ENCODE measurements at regions not wholly inside any gene's neighbourhood (a gene's known extent, or its start where the extent isn't known, plus 50 kb on each side); places are given as distances from the start of the nearest gene placed in this dataset.

DNA sequence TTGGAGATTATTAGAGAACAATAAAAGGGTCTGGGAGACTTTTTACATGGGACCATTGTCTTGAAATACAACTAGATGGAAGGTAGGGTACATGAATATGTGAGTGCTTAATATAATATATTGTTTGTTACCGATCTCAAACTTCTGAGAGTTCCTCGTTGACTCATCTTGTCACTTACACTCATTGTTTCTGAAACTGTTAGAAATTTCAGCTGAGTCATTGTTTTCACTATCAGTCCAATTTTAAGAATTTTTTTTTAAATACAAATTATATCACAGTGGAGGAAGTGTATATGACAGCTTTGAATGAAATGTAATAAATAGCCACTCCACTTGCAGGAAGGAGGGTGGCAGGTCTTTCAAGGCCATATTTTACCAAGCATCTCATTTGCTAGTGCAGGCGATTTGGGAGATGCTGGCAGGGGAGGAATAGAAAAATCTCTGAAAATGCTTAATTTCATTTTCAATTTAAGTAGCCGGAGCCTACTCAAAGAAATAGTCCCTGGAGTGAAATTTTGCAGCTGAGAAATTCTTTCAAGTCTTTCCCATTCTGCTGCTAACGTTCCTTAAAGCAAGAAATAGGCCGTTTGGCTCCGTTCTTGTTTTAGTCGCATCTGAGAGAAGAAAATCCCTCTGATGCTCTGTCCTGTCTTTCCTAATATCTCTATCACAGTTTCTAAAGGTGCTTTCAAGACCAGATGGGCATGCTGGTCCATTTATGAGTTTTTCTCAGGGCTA, 1404.2 kb upstream of the CELF2 start:
- TF ChIP-seq YY1 (IDR thresholded peaks at IDR 0.05; ENCODE audit: extremely low read depth, insufficient replicate concordance, low read depth, low read length): no peak
- no peak for TF ChIP-seq POLR2AphosphoS5 (IDR thresholded peaks at IDR 0.05; ENCODE audit: low read depth, low read length)
- no peak for TF ChIP-seq EZH2 (IDR thresholded peaks at IDR 0.05)
- TF ChIP-seq ATF3 (IDR thresholded peaks at IDR 0.05): no peak
- no peak for TF ChIP-seq CTCF (IDR thresholded peaks at IDR 0.05 in 2 of 3, conservative IDR thresholded peaks at IDR 0.05 in 1 of 3; ENCODE audit: borderline replicate concordance in 1 of 3, insufficient read depth in 1 of 3, low read depth in 2 of 3, low read length in 2 of 3)
- TF ChIP-seq POLR2A (IDR thresholded peaks at IDR 0.05; ENCODE audit: borderline replicate concordance, extremely low read depth, insufficient read depth, insufficient read length): no peak
- TF ChIP-seq EZH2phosphoT487 (IDR thresholded peaks at IDR 0.05; ENCODE audit: borderline replicate concordance): no peak
- no peak for TF ChIP-seq JUND (IDR thresholded peaks at IDR 0.05)
- no peak for TF ChIP-seq SP1 (IDR thresholded peaks at IDR 0.05; ENCODE audit: low read depth)
- TF ChIP-seq CEBPB (IDR thresholded peaks at IDR 0.05; ENCODE audit: low read depth): no peak
- TF ChIP-seq FOSL1 (IDR thresholded peaks at IDR 0.05; ENCODE audit: low read depth): no peak
- no peak for TF ChIP-seq REST (IDR thresholded peaks at IDR 0.05; ENCODE audit: low read depth)
- TF ChIP-seq, protein P1, sequence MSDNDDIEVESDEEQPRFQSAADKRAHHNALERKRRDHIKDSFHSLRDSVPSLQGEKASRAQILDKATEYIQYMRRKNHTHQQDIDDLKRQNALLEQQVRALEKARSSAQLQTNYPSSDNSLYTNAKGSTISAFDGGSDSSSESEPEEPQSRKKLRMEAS (IDR thresholded peaks at IDR 0.05): no peak

Measured in HCT116 (cell line).